ENCODE measurements at regions not wholly inside any gene's neighbourhood (a gene's known extent, or its start where the extent isn't known, plus 50 kb on each side); places are given as distances from the start of the nearest gene placed in this dataset.

GRCh38 chr6:166023273-166023989 is 144.2 kb downstream of the TBXT start:
- TF ChIP-seq CTCF (IDR thresholded peaks at IDR 0.05) (no peak), POLR2A (IDR thresholded peaks at IDR 0.05) (no peak)

All from lower leg skin (tissue), 3 donors.